ENCODE measurements at regions not wholly inside any gene's neighbourhood (a gene's known extent, or its start where the extent isn't known, plus 50 kb on each side); places are given as distances from the start of the nearest gene placed in this dataset.

GRCh38 chr10:113239566-113240350 is 289.7 kb downstream of the TCF7L2 start:
- H3K36me3 ChIP-seq = no peaks in the 10 kb centered on the region
- no peak overlapping the region for H3K4me3 ChIP-seq
- H3K9me3 ChIP-seq = no peaks in the 10 kb centered on the region
- H3K27me3 ChIP-seq = no peaks in the 10 kb centered on the region
- DNase-seq (ENCODE audit: extremely low spot score) = no peak
- no peaks in the 10 kb centered on the region for H3K4me1 ChIP-seq
- H3K27ac ChIP-seq (replicated peaks in 1 of 4) = no peak overlapping the region
- TF ChIP-seq CTCF (IDR thresholded peaks at IDR 0.05) = no peak
- no peak for TF ChIP-seq EP300 (IDR thresholded peaks at IDR 0.05)
- no peak for TF ChIP-seq POLR2AphosphoS5 (IDR thresholded peaks at IDR 0.05)
- no peak for TF ChIP-seq POLR2A (IDR thresholded peaks at IDR 0.05; ENCODE audit: low read depth)
- 69% methylated on average over 7 of the region's 7 CpGs for WGBS
- intact Hi-C loops (cut with DNase I) = no loop called here

- Histone ChIP-seq H3K9me3 (no peaks in the 10 kb centered on the region), H3K36me3 (no peaks in the 10 kb centered on the region), H3K4me3 (no peak overlapping the region), H3K27ac (replicated peaks in 1 of 4) (no peak overlapping the region), H3K4me1 (no peaks in the 10 kb centered on the region), H3K27me3 (no peaks in the 10 kb centered on the region)
- WGBS = 93% methylated on average over 2 of the region's 2 CpGs
- DNase-seq (ENCODE audit: extremely low spot score) = no peak
- intact Hi-C loops (cut with DNase I) = no loop called here
- no peak for TF ChIP-seq CTCF (IDR thresholded peaks at IDR 0.05)
- no peak for TF ChIP-seq EP300 (IDR thresholded peaks at IDR 0.05)
- TF ChIP-seq POLR2A (IDR thresholded peaks at IDR 0.05; ENCODE audit: low read depth) = no peak
- TF ChIP-seq POLR2AphosphoS5 (IDR thresholded peaks at IDR 0.05) = no peak
Measured at GRCh38 chr10:113240736-113241135, 290.7 kb downstream of the TCF7L2 start.

- Histone ChIP-seq H3K4me1 (no peaks in the 10 kb centered on the region), H3K36me3 (no peaks in the 10 kb centered on the region), H3K27ac (replicated peaks in 1 of 4) (no peak overlapping the region), H3K9me3 (no peaks in the 10 kb centered on the region), H3K27me3 (no peaks in the 10 kb centered on the region), H3K4me3 (no peak overlapping the region)
- intact Hi-C loops (cut with DNase I) = no loop called here
- no peak for DNase-seq (ENCODE audit: extremely low spot score)
- TF ChIP-seq CTCF (IDR thresholded peaks at IDR 0.05) = no peak
- TF ChIP-seq EP300 (IDR thresholded peaks at IDR 0.05) = no peak
- TF ChIP-seq POLR2A (IDR thresholded peaks at IDR 0.05; ENCODE audit: low read depth) = no peak
- TF ChIP-seq POLR2AphosphoS5 (IDR thresholded peaks at IDR 0.05) = no peak
- WGBS = 77% methylated on average over 7 of the region's 7 CpGs
Measured at GRCh38 chr10:113241599-113242360, 291.7 kb downstream of the TCF7L2 start.

- intact Hi-C loops (cut with DNase I) = no loop called here
- DNase-seq (ENCODE audit: extremely low spot score) = no peak
- H3K4me3 ChIP-seq = no peak overlapping the region
- H3K27me3 ChIP-seq = no peaks in the 10 kb centered on the region
- TF ChIP-seq POLR2AphosphoS5 (IDR thresholded peaks at IDR 0.05) (no peak), CTCF (IDR thresholded peaks at IDR 0.05) (no peak), POLR2A (IDR thresholded peaks at IDR 0.05; ENCODE audit: low read depth) (no peak), EP300 (IDR thresholded peaks at IDR 0.05) (no peak)
- H3K4me1 ChIP-seq = no peaks in the 10 kb centered on the region
- no peaks in the 10 kb centered on the region for H3K36me3 ChIP-seq
- H3K9me3 ChIP-seq = no peaks in the 10 kb centered on the region
- H3K27ac ChIP-seq (replicated peaks in 1 of 4) = no peak overlapping the region
- 86% methylated on average over 2 of the region's 2 CpGs for WGBS
Measured at GRCh38 chr10:113243311-113243710, 293.3 kb downstream of the TCF7L2 start.

All from esophagus muscularis mucosa (tissue), 4 donors.